ENCODE measurements at regions not wholly inside any gene's neighbourhood (a gene's known extent, or its start where the extent isn't known, plus 50 kb on each side); places are given as distances from the start of the nearest gene placed in this dataset.

- Histone ChIP-seq H3K4me1 (ENCODE audit: control insufficient read depth, insufficient read depth, low read length) (no peaks in the 10 kb centered on the region), H3K36me3 (ENCODE audit: control insufficient read depth, insufficient read depth, low read length, severe bottlenecking) (no peaks in the 10 kb centered on the region), H3K9ac (ENCODE audit: low read length) (no peak overlapping the region), H3K27me3 (replicated peaks; ENCODE audit: control insufficient read depth, insufficient read depth, low read length) (no peaks in the 10 kb centered on the region), H3K9me3 (ENCODE audit: control insufficient read depth, low read length) (no peaks in the 10 kb centered on the region), H3K4me3 (ENCODE audit: low read length) (no peak overlapping the region)
- no peak for DNase-seq (ENCODE audit: low read depth)
These were observed 1357.5 kb upstream of the CELF4 start for GRCh38 chr18:38923126-38923525.

- Histone ChIP-seq H3K27me3 (replicated peaks; ENCODE audit: control insufficient read depth, insufficient read depth, low read length) (no peaks in the 10 kb centered on the region), H3K9me3 (ENCODE audit: control insufficient read depth, low read length) (no peaks in the 10 kb centered on the region), H3K9ac (ENCODE audit: low read length) (no peak overlapping the region), H3K4me3 (ENCODE audit: low read length) (no peak overlapping the region), H3K36me3 (ENCODE audit: control insufficient read depth, insufficient read depth, low read length, severe bottlenecking) (no peaks in the 10 kb centered on the region), H3K4me1 (ENCODE audit: control insufficient read depth, insufficient read depth, low read length) (no peaks in the 10 kb centered on the region)
- DNase-seq (ENCODE audit: low read depth) = no peak
These were observed 1344.4 kb upstream of the CELF4 start for GRCh38 chr18:38909972-38910371.

- Histone ChIP-seq H3K4me3 (ENCODE audit: low read length) (no peak overlapping the region), H3K27me3 (replicated peaks; ENCODE audit: control insufficient read depth, insufficient read depth, low read length) (no peaks in the 10 kb centered on the region), H3K9ac (ENCODE audit: low read length) (no peak overlapping the region), H3K4me1 (ENCODE audit: control insufficient read depth, insufficient read depth, low read length) (no peaks in the 10 kb centered on the region), H3K9me3 (ENCODE audit: control insufficient read depth, low read length) (no peaks in the 10 kb centered on the region), H3K36me3 (ENCODE audit: control insufficient read depth, insufficient read depth, low read length, severe bottlenecking) (no peaks in the 10 kb centered on the region)
- DNase-seq (ENCODE audit: low read depth) = no peak
These were observed 1337.2 kb upstream of the CELF4 start for GRCh38 chr18:38902796-38903195.

GRCh38 chr18:38900445-38900844, 1334.8 kb upstream of the CELF4 start:
- Histone ChIP-seq H3K36me3 (ENCODE audit: control insufficient read depth, insufficient read depth, low read length, severe bottlenecking) (no peaks in the 10 kb centered on the region), H3K9ac (ENCODE audit: low read length) (no peak overlapping the region), H3K9me3 (ENCODE audit: control insufficient read depth, low read length) (no peaks in the 10 kb centered on the region), H3K4me1 (ENCODE audit: control insufficient read depth, insufficient read depth, low read length) (no peaks in the 10 kb centered on the region), H3K27me3 (replicated peaks; ENCODE audit: control insufficient read depth, insufficient read depth, low read length) (no peaks in the 10 kb centered on the region), H3K4me3 (ENCODE audit: low read length) (no peak overlapping the region)
- DNase-seq (ENCODE audit: low read depth) = no peak

- H3K4me3 ChIP-seq (ENCODE audit: low read length) = no peak overlapping the region
- no peaks in the 10 kb centered on the region for H3K27me3 ChIP-seq (replicated peaks; ENCODE audit: control insufficient read depth, insufficient read depth, low read length)
- no peak overlapping the region for H3K9ac ChIP-seq (ENCODE audit: low read length)
- no peaks in the 10 kb centered on the region for H3K4me1 ChIP-seq (ENCODE audit: control insufficient read depth, insufficient read depth, low read length)
- H3K36me3 ChIP-seq (ENCODE audit: control insufficient read depth, insufficient read depth, low read length, severe bottlenecking) = no peaks in the 10 kb centered on the region
- DNase-seq (ENCODE audit: low read depth) = no peak
- H3K9me3 ChIP-seq (ENCODE audit: control insufficient read depth, low read length) = no peaks in the 10 kb centered on the region
These were observed 1334.4 kb upstream of the CELF4 start for GRCh38 chr18:38900031-38900430.

- Histone ChIP-seq H3K4me1 (ENCODE audit: control insufficient read depth, insufficient read depth, low read length) (no peaks in the 10 kb centered on the region), H3K4me3 (ENCODE audit: low read length) (no peak overlapping the region), H3K27me3 (replicated peaks; ENCODE audit: control insufficient read depth, insufficient read depth, low read length) (no peaks in the 10 kb centered on the region), H3K9me3 (ENCODE audit: control insufficient read depth, low read length) (no peaks in the 10 kb centered on the region), H3K9ac (ENCODE audit: low read length) (no peak overlapping the region), H3K36me3 (ENCODE audit: control insufficient read depth, insufficient read depth, low read length, severe bottlenecking) (no peaks in the 10 kb centered on the region)
- no peak for DNase-seq (ENCODE audit: low read depth)
These were observed 1333.7 kb upstream of the CELF4 start for GRCh38 chr18:38899252-38899651.

GRCh38 chr18:38898167-38898566, 1332.6 kb upstream of the CELF4 start:
- no peak for DNase-seq (ENCODE audit: low read depth)
- H3K27me3 ChIP-seq (replicated peaks; ENCODE audit: control insufficient read depth, insufficient read depth, low read length) = no peaks in the 10 kb centered on the region
- H3K4me1 ChIP-seq (ENCODE audit: control insufficient read depth, insufficient read depth, low read length) = no peaks in the 10 kb centered on the region
- H3K36me3 ChIP-seq (ENCODE audit: control insufficient read depth, insufficient read depth, low read length, severe bottlenecking) = no peaks in the 10 kb centered on the region
- H3K4me3 ChIP-seq (ENCODE audit: low read length) = no peak overlapping the region
- H3K9me3 ChIP-seq (ENCODE audit: control insufficient read depth, low read length) = no peaks in the 10 kb centered on the region
- H3K9ac ChIP-seq (ENCODE audit: low read length) = no peak overlapping the region

- no peaks in the 10 kb centered on the region for H3K27me3 ChIP-seq (replicated peaks; ENCODE audit: control insufficient read depth, insufficient read depth, low read length)
- no peak overlapping the region for H3K9ac ChIP-seq (ENCODE audit: low read length)
- H3K36me3 ChIP-seq (ENCODE audit: control insufficient read depth, insufficient read depth, low read length, severe bottlenecking) = no peaks in the 10 kb centered on the region
- DNase-seq (ENCODE audit: low read depth) = no peak
- no peaks in the 10 kb centered on the region for H3K4me1 ChIP-seq (ENCODE audit: control insufficient read depth, insufficient read depth, low read length)
- no peaks in the 10 kb centered on the region for H3K9me3 ChIP-seq (ENCODE audit: control insufficient read depth, low read length)
- no peak overlapping the region for H3K4me3 ChIP-seq (ENCODE audit: low read length)
These were observed 1330.0 kb upstream of the CELF4 start for GRCh38 chr18:38895560-38895959.

- no peaks in the 10 kb centered on the region for H3K4me1 ChIP-seq (ENCODE audit: control insufficient read depth, insufficient read depth, low read length)
- no peak overlapping the region for H3K4me3 ChIP-seq (ENCODE audit: low read length)
- DNase-seq (ENCODE audit: low read depth) = no peak
- H3K9ac ChIP-seq (ENCODE audit: low read length) = no peak overlapping the region
- H3K36me3 ChIP-seq (ENCODE audit: control insufficient read depth, insufficient read depth, low read length, severe bottlenecking) = no peaks in the 10 kb centered on the region
- H3K27me3 ChIP-seq (replicated peaks; ENCODE audit: control insufficient read depth, insufficient read depth, low read length) = no peaks in the 10 kb centered on the region
- no peaks in the 10 kb centered on the region for H3K9me3 ChIP-seq (ENCODE audit: control insufficient read depth, low read length)
These were observed 1322.0 kb upstream of the CELF4 start for GRCh38 chr18:38887671-38888020.

- H3K27me3 ChIP-seq (replicated peaks; ENCODE audit: control insufficient read depth, insufficient read depth, low read length) = no peaks in the 10 kb centered on the region
- H3K9me3 ChIP-seq (ENCODE audit: control insufficient read depth, low read length) = no peaks in the 10 kb centered on the region
- no peak overlapping the region for H3K9ac ChIP-seq (ENCODE audit: low read length)
- no peaks in the 10 kb centered on the region for H3K4me1 ChIP-seq (ENCODE audit: control insufficient read depth, insufficient read depth, low read length)
- no peak overlapping the region for H3K4me3 ChIP-seq (ENCODE audit: low read length)
- no peak for DNase-seq (ENCODE audit: low read depth)
- H3K36me3 ChIP-seq (ENCODE audit: control insufficient read depth, insufficient read depth, low read length, severe bottlenecking) = no peaks in the 10 kb centered on the region
These were observed 1321.5 kb upstream of the CELF4 start for GRCh38 chr18:38886861-38887670.

GRCh38 chr18:38886235-38886634, 1320.6 kb upstream of the CELF4 start:
- Histone ChIP-seq H3K4me1 (ENCODE audit: control insufficient read depth, insufficient read depth, low read length) (no peaks in the 10 kb centered on the region), H3K4me3 (ENCODE audit: low read length) (no peak overlapping the region), H3K9me3 (ENCODE audit: control insufficient read depth, low read length) (no peaks in the 10 kb centered on the region), H3K9ac (ENCODE audit: low read length) (no peak overlapping the region), H3K36me3 (ENCODE audit: control insufficient read depth, insufficient read depth, low read length, severe bottlenecking) (no peaks in the 10 kb centered on the region), H3K27me3 (replicated peaks; ENCODE audit: control insufficient read depth, insufficient read depth, low read length) (no peaks in the 10 kb centered on the region)
- no peak for DNase-seq (ENCODE audit: low read depth)

GRCh38 chr18:38884050-38884449, 1318.5 kb upstream of the CELF4 start:
- no peaks in the 10 kb centered on the region for H3K27me3 ChIP-seq (replicated peaks; ENCODE audit: control insufficient read depth, insufficient read depth, low read length)
- no peak overlapping the region for H3K9ac ChIP-seq (ENCODE audit: low read length)
- no peak for DNase-seq (ENCODE audit: low read depth)
- no peaks in the 10 kb centered on the region for H3K36me3 ChIP-seq (ENCODE audit: control insufficient read depth, insufficient read depth, low read length, severe bottlenecking)
- no peak overlapping the region for H3K4me3 ChIP-seq (ENCODE audit: low read length)
- H3K4me1 ChIP-seq (ENCODE audit: control insufficient read depth, insufficient read depth, low read length) = no peaks in the 10 kb centered on the region
- H3K9me3 ChIP-seq (ENCODE audit: control insufficient read depth, low read length) = no peaks in the 10 kb centered on the region
